HPDE6-E6E7 (cell line): ENCODE measurements at regions not wholly inside any gene's neighbourhood (a gene's known extent, or its start where the extent isn't known, plus 50 kb on each side); places are given as distances from the start of the nearest gene placed in this dataset.

ENCODE experiments used
- DNase-seq: peaks from one replicate; pipeline ENCODE4 v3.0.0; 2011; ENCODE audit warnings: missing footprints; ENCODE audit errors: extremely low spot score

DNA sequence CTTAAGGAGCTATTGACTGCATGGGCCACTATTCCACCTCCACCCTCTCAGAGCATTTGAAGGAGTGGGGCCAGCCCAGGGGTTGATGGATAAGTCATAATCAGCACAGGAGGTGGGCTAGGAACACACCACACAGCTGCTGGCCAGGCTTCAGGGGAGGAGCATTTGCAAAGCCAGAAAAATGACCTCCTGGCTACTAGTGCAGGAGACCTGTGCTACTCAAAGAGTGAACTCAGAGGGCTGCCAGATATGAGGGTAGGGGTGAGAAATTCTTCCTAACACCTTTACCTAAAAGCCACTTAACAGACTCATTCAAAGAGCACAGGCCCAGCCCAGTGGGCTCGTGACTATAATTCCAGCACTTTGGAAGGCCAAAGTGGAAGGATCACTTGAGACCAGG is 210.8 kb downstream of the TBXT start:
- no peak for DNase-seq

- DNase-seq: no peak
Measured at GRCh38 chr6:165952514-165952913, 215.1 kb downstream of the TBXT start.

DNA sequence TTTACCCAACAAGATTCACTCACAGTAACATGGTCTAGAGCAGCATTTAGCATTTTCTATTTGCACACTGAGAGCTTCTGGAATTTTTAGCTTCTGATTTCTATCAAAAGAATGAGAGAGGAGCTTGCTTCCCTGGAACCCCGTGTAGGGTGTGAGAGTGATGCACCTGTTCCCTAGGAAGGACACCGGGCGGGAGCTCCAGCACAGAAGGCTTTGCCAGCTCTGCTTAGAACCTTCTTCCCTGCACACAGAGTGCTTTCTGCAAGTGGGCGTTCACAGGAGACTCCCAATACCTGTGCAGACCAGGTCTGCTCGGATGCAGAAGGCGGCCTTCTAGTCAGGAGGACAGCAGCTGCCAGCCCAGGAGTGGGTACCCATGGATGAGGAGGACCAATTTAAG is 217.3 kb downstream of the TBXT start:
- no peak for DNase-seq

GRCh38 chr6:165949324-165949723 is 218.3 kb downstream of the TBXT start:
- no peak for DNase-seq

DNA sequence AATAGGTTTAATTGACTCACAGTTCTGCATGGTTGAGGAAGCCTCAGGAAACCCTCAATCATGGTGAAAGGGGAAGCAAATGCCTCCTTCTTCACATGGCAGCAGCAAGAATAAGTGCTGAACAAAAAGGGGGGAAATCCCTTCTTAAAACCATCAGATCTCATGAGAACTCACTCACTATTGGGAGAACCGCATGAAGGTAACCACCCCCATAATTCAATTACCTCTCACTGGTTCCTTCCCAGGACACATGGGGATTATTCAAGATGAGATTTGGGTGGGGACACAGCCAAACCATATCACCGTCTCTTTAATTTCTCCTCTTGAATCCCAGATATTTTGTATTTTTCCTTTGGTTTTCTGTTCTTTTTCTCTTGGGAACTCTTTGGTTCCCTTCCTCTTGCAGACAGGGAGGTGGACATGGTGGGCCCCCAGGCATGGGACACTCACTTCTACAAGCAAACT is 223.6 kb downstream of the TBXT start:
- DNase-seq: no peak

DNA sequence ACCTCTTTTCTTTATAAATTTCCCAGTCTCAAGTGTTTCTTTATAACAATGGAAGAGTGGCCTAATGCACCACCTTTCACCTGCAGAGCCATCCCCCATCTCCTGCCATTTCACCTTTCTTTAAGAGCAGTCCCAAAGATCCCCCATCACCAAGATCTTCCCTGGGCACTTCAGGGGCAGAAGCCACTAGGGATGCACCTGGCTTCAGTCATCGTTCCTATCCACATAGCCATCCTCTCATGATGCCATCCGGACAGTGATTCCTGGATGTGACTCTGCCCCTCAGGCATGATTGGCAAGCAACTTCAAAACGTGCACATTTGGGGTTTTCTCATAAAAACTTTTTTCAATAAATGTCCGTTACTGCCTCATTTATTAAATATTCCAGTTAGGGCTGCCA is 225.9 kb downstream of the TBXT start:
- DNase-seq: no peak

DNA sequence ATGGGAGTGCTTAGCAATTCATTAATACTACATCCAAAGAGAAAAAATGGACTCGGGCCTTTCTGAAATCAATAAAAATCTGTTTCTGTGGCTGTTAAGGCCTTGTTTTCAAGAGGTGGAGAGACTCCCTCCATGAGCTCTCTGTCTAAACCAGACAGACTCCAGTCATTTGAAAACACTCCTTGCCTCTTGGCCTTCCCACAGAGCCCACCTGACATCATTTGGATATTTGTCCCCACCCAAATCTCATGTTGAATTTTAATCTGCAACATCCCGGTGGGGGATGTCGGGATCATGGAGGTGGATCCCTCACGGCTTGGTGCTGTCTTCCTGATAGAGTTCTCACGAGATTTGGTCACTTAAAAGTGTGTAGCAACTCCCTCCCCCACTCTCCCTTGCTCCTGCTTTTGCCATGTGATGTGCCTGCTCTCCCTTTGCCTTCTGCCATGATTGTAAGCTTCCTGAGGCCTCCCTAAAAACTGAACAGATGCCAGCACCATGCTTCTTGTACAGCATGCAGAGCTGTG is 226.3 kb downstream of the TBXT start:
- DNase-seq: no peak

DNA sequence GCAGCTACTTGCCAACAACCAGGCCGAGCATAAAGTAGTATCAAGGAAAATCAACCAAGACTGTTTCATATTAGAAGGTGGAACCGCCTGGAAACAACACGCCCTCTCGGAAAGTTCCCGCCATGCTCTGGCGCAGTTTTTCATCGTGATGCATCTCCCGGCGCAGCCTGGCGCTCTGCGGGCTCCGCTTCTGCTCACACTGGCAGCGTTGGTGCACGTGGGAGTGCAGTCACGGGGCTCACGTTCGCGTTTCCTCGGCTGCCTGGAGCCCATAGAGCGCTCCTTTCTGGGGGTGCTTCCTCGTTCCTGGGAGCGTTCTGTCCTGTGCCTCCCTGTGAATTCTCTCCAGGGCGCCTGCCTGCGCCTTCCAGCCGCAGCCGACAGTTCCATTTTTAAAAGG is 227.3 kb downstream of the TBXT start:
- DNase-seq: no peak

- DNase-seq: no peak
Measured at GRCh38 chr6:165939601-165940290, 227.9 kb downstream of the TBXT start.

GRCh38 chr6:165939047-165939446 is 228.6 kb downstream of the TBXT start:
- DNase-seq: no peak

- no peak for DNase-seq
Measured at GRCh38 chr6:165937564-165938358, 229.9 kb downstream of the TBXT start.

- no peak for DNase-seq
Measured at GRCh38 chr6:165936660-165937059, 231.0 kb downstream of the TBXT start.

DNA sequence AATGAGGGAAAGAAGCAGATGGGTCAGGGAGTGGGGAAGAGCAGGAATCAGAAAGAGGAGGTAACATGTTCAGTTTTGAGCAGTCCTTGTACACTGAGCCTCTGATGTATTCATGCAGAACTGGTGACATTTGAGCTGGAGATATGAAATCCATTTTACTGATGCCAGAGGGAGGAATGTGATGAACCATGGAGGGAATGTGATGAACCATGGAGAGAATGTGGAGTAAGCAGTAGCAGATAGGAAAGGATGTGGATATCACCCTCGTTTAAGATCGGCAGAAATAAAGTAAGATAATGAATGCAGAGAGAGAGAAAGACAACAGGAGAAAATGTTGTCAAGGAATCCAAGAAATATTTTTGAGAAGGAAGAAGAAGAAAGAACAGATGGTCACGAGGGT is 231.6 kb downstream of the TBXT start:
- DNase-seq: no peak

GRCh38 chr6:165931675-165932074 is 236.0 kb downstream of the TBXT start:
- DNase-seq: no peak

GRCh38 chr6:165930668-165931214 is 236.9 kb downstream of the TBXT start:
- DNase-seq: no peak

DNA sequence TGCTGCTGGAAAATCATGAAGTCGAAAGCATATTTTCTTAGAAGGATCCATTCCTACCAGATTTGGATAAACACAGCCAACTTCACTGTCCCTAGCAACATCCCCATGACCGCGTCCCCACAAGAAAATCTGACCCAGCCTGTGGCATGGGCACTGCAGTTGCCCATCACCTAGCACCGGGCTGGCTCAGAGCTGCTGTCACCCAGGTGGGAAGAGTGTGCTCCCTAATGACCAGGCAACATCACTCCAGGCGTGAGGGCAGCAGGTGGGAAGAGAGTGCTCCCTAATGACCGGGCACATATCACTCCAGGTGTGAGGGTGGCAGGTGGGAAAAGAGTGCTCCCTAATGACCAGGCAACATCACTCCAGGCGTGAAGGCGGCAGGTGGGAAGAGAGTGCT is 238.0 kb downstream of the TBXT start:
- DNase-seq: no peak

GRCh38 chr6:165926378-165926777 is 241.3 kb downstream of the TBXT start:
- no peak for DNase-seq

DNA sequence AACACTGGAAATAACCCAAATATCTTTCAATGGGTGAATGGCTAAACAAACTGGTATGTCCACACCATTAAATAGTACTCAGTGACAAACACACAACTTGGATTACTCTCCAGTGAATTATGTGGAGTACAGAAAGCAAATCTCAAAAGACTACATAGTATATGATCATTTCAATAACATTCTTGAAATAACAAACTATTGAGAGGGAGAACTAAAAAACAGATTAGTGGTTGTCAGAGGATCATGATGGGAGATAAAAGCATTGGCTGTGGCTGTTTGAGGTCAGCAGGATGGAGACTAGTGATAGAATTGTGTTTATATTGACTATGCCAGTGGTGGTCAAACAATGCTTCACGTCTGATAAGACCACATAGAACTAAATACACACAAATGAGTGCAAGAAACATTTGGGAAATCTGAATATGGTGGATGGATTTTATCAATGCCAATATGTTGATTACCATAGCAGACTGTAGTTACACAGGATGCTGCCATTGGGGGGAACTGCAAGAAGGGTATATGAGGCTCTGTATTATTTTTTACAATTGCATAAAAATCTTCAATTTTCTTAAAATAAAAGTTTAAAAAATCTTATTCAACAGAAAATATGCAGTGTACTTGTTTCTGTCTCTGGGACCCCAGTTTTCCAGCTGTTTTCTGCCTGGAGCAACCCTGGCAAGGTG is 242.0 kb downstream of the TBXT start:
- DNase-seq: no peak

GRCh38 chr6:165922309-165922794 is 245.3 kb downstream of the TBXT start:
- DNase-seq: no peak

GRCh38 chr6:165920896-165921671 is 246.6 kb downstream of the TBXT start:
- no peak for DNase-seq

- no peak for DNase-seq
Measured at GRCh38 chr6:165917576-165917975, 250.1 kb downstream of the TBXT start.
